Smooth muscle cell (in vitro differentiated cells): ENCODE measurements at regions not wholly inside any gene's neighbourhood (a gene's known extent, or its start where the extent isn't known, plus 50 kb on each side); places are given as distances from the start of the nearest gene placed in this dataset.

Source experiments
- DNase-seq: peaks from one replicate; lab custom pipeline; 2025; ENCODE audit not compliant: unreplicated experiment; lab: John Stamatoyannopoulos, UW
- H2AFZ ChIP-seq: fragments of 200-600 bp; sonication (generic); 2 replicates; pipeline ENCODE4 v1.6.0; 2016; ENCODE audit warnings: antibody characterized with exemption, low read depth, mild to moderate bottlenecking
- H3F3A ChIP-seq: fragments of 200-600 bp; sonication (generic); 2 replicates; pipeline ENCODE4 v1.6.0; 2017; ENCODE audit warnings: antibody characterized with exemption, low read depth
- H3K27ac ChIP-seq: fragments of 200-600 bp; sonication (generic); 2 replicates; pipeline ENCODE4 v1.5.1; 2016; ENCODE audit warnings: low read depth, mild to moderate bottlenecking
- H3K27me3 ChIP-seq: fragments of 200-600 bp; sonication (generic); 2 replicates; pipeline ENCODE4 v1.6.1; 2016; ENCODE audit warnings: low read depth, mild to moderate bottlenecking
- H3K36me3 ChIP-seq: fragments of 200-600 bp; sonication (generic); 2 replicates; pipeline ENCODE4 v1.5.1; 2016; ENCODE audit warnings: low read depth
- H3K4me1 ChIP-seq: fragments of 200-600 bp; sonication (generic); 2 replicates; pipeline ENCODE4 v1.5.1; 2016; ENCODE audit warnings: low read depth
- H3K4me2 ChIP-seq: fragments of 200-600 bp; sonication (generic); 2 replicates; pipeline ENCODE4 v1.6.0; 2016; ENCODE audit warnings: mild to moderate bottlenecking
- H3K4me3 ChIP-seq: fragments of 200-600 bp; sonication (generic); 2 replicates; pipeline ENCODE4 v1.5.1; 2016; ENCODE audit warnings: mild to moderate bottlenecking
- H3K79me2 ChIP-seq: fragments of 200-600 bp; sonication (generic); 2 replicates; pipeline ENCODE4 v1.6.0; 2016; ENCODE audit warnings: low read depth, mild to moderate bottlenecking
- H3K9ac ChIP-seq: fragments of 200-600 bp; sonication (generic); 2 replicates; pipeline ENCODE4 v1.6.0; 2016; ENCODE audit warnings: low read depth
- H3K9me3 ChIP-seq: fragments of 200-600 bp; sonication (generic); replicated peaks from 2 replicates; pipeline ENCODE4 v1.5.1; 2016; ENCODE audit warnings: low read depth
- H4K20me1 ChIP-seq: fragments of 200-600 bp; sonication (generic); 2 replicates; pipeline ENCODE4 v1.6.0; 2016; ENCODE audit warnings: low read depth
- WGBS: methylation state at CpG from one replicate; pipeline ENCODE4 v1.1.7; 2016; ENCODE audit warnings: low lambda C conversion rate; 5-methylcytosine and 5-hydroxymethylcytosine counted together
- TF ChIP-seq, protein P1 (sequence below): fragments of 200-600 bp; sonication (generic); IDR thresholded peaks from 2 replicates; pipeline ENCODE4 v1.5.1; 2017; ENCODE audit warnings: borderline replicate concordance, mild to moderate bottlenecking, antibody characterized with exemption; ENCODE audit not compliant: insufficient read depth, poor library complexity, severe bottlenecking

DNA sequence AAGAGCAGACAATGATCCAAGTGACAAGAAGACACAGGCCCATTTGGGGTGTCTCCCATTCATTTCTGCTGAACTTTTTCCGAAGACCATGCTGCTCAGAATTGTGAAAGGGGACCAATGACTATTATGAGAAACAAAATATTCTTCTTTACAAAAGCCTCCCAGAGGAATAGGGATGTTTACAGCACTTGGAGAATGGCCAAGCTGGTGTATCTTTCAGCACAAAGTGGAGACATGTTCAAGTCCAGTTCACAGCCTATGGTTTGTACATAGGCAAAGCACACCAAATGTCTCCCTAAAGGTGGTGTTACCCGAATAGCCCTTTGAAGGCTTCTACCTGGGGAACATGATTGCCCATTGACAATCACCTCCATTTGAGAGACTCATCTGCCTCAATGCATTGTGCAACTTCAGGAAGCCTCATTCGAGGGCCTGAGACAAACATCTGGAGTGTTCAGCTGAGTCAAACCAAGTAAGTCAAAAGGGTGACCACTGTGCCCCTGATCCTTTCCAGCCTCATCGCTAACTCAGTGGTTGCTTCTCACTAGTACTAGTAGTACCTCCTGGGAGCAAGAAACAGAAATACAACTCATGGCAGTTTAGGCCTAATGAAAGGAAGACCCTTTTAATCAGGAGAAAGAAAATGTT, 451.0 kb upstream of the MARCKS start:
- TF ChIP-seq, protein P1, sequence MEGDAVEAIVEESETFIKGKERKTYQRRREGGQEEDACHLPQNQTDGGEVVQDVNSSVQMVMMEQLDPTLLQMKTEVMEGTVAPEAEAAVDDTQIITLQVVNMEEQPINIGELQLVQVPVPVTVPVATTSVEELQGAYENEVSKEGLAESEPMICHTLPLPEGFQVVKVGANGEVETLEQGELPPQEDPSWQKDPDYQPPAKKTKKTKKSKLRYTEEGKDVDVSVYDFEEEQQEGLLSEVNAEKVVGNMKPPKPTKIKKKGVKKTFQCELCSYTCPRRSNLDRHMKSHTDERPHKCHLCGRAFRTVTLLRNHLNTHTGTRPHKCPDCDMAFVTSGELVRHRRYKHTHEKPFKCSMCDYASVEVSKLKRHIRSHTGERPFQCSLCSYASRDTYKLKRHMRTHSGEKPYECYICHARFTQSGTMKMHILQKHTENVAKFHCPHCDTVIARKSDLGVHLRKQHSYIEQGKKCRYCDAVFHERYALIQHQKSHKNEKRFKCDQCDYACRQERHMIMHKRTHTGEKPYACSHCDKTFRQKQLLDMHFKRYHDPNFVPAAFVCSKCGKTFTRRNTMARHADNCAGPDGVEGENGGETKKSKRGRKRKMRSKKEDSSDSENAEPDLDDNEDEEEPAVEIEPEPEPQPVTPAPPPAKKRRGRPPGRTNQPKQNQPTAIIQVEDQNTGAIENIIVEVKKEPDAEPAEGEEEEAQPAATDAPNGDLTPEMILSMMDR = no peak
- no peak for DNase-seq

DNA sequence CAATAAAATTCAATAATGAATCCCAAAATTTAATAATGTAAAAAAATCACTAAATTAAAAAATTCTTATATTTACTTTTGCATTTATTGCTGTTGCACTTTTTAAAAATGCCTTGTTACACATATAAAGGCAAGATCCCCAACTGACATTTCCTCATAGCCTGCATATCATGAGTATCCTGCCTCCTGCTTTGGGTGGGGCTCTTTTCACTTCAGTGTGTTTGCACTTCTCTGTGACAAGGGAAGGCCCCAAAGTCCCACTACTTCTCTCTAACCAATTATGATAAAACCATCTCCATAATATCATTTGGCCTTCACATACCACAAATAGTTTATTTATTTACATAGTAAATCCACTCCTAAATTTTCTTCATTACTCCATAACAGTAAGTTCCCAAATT, 446.1 kb upstream of the MARCKS start:
- H3K27ac ChIP-seq = no peak overlapping the region
- H3K9me3 ChIP-seq = no peaks in the 10 kb centered on the region
- TF ChIP-seq, protein P1 = no peak
- DNase-seq = no peak
- no peak overlapping the region for H3K4me3 ChIP-seq
- H3K27me3 ChIP-seq = no peaks in the 10 kb centered on the region
- no peak overlapping the region for H3K4me2 ChIP-seq
- no peaks in the 10 kb centered on the region for H3K36me3 ChIP-seq
- H4K20me1 ChIP-seq = no peaks in the 10 kb centered on the region
- H3K9ac ChIP-seq = no peak overlapping the region
- H3K79me2 ChIP-seq = no peaks in the 10 kb centered on the region
- no peaks in the 10 kb centered on the region for H3F3A ChIP-seq
- no peak overlapping the region for H2AFZ ChIP-seq
- peaks cover 5% of the 10 kb centered on the region for H3K4me1 ChIP-seq

More for the DNA sequence above, 451.0 kb upstream of the MARCKS start:
- Histone ChIP-seq H3K9me3 (no peaks in the 10 kb centered on the region), H3K9ac (no peak overlapping the region), H2AFZ (no peak overlapping the region), H3K4me1 (peaks cover 4% of the 10 kb centered on the region), H3K27ac (no peak overlapping the region), H4K20me1 (no peaks in the 10 kb centered on the region), H3K4me3 (no peak overlapping the region), H3K36me3 (no peaks in the 10 kb centered on the region), H3K27me3 (no peaks in the 10 kb centered on the region), H3K4me2 (no peak overlapping the region), H3K79me2 (no peaks in the 10 kb centered on the region), H3F3A (no peaks in the 10 kb centered on the region)
- 88% methylated on average over 4 of the region's 4 CpGs for WGBS

DNA sequence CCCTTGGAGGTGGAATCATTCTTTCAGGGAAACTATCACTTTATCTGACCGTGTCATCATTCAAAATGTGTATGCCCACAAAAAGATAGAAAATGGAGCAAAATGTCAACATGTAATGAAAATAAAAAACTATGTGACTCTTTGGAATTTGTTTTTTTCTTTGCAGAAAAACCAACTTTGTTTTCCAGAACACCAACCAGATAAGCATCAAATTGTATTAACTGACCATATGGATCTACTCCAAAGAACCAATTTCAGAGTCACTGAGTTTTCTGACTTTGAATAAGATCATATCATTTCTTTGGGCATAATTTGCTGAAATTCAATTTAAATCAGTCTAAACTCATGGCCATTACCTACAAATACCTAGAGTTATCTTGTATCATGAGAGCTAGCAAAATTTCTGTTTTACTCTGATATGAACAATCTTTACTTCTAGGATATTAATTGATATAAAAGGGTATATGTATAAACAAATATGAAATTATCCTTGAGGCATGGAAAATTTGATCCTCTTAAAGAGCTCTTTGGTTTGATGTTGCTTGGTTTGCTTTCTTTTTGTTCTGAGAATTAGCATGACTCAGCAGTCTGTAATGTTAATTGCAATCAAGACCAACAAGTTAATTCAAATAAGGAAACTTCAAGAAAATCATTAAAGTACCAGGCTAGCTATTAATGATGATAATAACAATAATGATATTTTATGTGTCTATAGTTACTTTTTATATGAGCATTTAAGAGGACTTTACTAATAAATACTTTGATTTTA, 444.4 kb upstream of the MARCKS start:
- H3F3A ChIP-seq = no peaks in the 10 kb centered on the region
- H3K4me3 ChIP-seq = no peak overlapping the region
- H3K4me1 ChIP-seq = peaks cover 5% of the 10 kb centered on the region
- no peaks in the 10 kb centered on the region for H3K79me2 ChIP-seq
- no peak overlapping the region for H3K27ac ChIP-seq
- H3K36me3 ChIP-seq = no peaks in the 10 kb centered on the region
- H3K4me2 ChIP-seq = peak overlapping the region; percentile 23
- no peak for DNase-seq
- WGBS = 100% methylated on average over 1 of the region's 1 CpG
- no peak overlapping the region for H3K9ac ChIP-seq
- H3K9me3 ChIP-seq = no peaks in the 10 kb centered on the region
- no peaks in the 10 kb centered on the region for H3K27me3 ChIP-seq
- H2AFZ ChIP-seq = no peak overlapping the region
- no peaks in the 10 kb centered on the region for H4K20me1 ChIP-seq
- TF ChIP-seq, protein P1 = no peak

DNA sequence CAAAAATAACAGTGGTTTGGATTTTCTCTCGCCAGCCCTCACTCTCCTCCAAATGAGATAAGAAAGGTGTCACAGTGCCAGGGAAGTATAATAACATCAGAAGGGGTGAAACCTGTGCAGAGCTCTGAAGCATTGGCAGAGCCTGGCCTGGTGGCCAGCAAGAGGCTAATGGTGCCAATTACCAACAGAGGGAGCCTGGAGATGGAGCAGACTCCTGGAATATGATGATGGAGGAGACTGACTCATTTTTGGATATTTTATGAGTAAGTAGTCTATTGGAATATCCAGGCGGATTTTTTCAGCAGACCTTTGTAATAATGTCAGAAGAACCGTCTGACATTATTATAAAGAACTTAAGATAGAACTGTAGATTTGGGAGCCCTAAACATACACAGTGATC, 442.6 kb upstream of the MARCKS start:
- DNase-seq = no peak
- no peak overlapping the region for H3K4me2 ChIP-seq

More for the DNA sequence above, 442.6 kb upstream of the MARCKS start:
- peaks cover 5% of the 10 kb centered on the region for H3K4me1 ChIP-seq
- 67% methylated on average over 3 of the region's 3 CpGs for WGBS
- no peaks in the 10 kb centered on the region for H4K20me1 ChIP-seq
- no peaks in the 10 kb centered on the region for H3K36me3 ChIP-seq
- H3K79me2 ChIP-seq = no peaks in the 10 kb centered on the region
- no peaks in the 10 kb centered on the region for H3F3A ChIP-seq
- no peak overlapping the region for H2AFZ ChIP-seq
- H3K9me3 ChIP-seq = no peaks in the 10 kb centered on the region
- TF ChIP-seq, protein P1 = peak; percentile 58
- H3K4me3 ChIP-seq = no peak overlapping the region
- H3K27me3 ChIP-seq = no peaks in the 10 kb centered on the region
- H3K27ac ChIP-seq = no peak overlapping the region
- H3K9ac ChIP-seq = no peak overlapping the region
